WTC11 (cell line): ENCODE measurements at regions not wholly inside any gene's neighbourhood (a gene's known extent, or its start where the extent isn't known, plus 50 kb on each side); places are given as distances from the start of the nearest gene placed in this dataset.

Experiments
- ATAC-seq: fragments of 200-7000 bp; cut with Tn5 transposase; 2 replicates; pipeline ENCODE4 v1.10.0; 2021; ENCODE audit warnings: mild to moderate bottlenecking, moderate library complexity
- CTCF ChIA-PET: fragments of 300-600 bp; sonication (Branson Sonifier 250); formaldehyde crosslinking; loops from one replicate; lab custom pipeline; 2021; ENCODE audit warnings: antibody characterized with exemption; lab: Charles Lee
- POLR2A ChIA-PET: fragments of 350-600 bp; sonication (Branson Sonifier 250); formaldehyde crosslinking; loops from one replicate; lab custom pipeline; 2021; ENCODE audit warnings: antibody characterized with exemption; lab: Charles Lee
- DNase-seq: peaks from one replicate; pipeline ENCODE4 v3.0.0; 2021; ENCODE audit warnings: low spot score
- H3K27ac Mint-ChIP-seq: 2 replicates; pipeline ENCODE4 v1.8.0; 2021; ENCODE audit warnings: mixed read lengths
- H3K27me3 Mint-ChIP-seq: 2 replicates; pipeline ENCODE4 v1.8.0; 2021; ENCODE audit warnings: low read depth, mild to moderate bottlenecking, moderate library complexity, mixed read lengths
- H3K36me3 Mint-ChIP-seq: 2 replicates; pipeline ENCODE4 v1.8.0; 2021; ENCODE audit warnings: mixed read lengths
- H3K4me1 Mint-ChIP-seq: 2 replicates; pipeline ENCODE4 v1.8.0; 2022; ENCODE audit warnings: mixed read lengths
- H3K4me3 Mint-ChIP-seq: 2 replicates; pipeline ENCODE4 v1.8.0; 2021; ENCODE audit warnings: mild to moderate bottlenecking, moderate library complexity, mixed read lengths
- H3K9me3 Mint-ChIP-seq: 2 replicates; pipeline ENCODE4 v1.8.0; 2021; ENCODE audit warnings: mixed read lengths
- ATF2 ChIP-seq: sonication (generic); formaldehyde crosslinking; IDR thresholded peaks from 2 replicates; pipeline ENCODE4 v1.8.1; 2022; ENCODE audit warnings: low read depth, missing genetic modification reagents, borderline replicate concordance
- CREB1 ChIP-seq: sonication (generic); formaldehyde crosslinking; IDR thresholded peaks from 2 replicates; pipeline ENCODE4 v1.8.0; 2023; ENCODE audit warnings: mild to moderate bottlenecking, missing genetic modification reagents
- ELF4 ChIP-seq: sonication (generic); formaldehyde crosslinking; IDR thresholded peaks from 2 replicates; pipeline ENCODE4 v1.8.1; 2022; ENCODE audit warnings: low read depth, mild to moderate bottlenecking, moderate library complexity, missing genetic modification reagents
- FOXJ3 ChIP-seq: sonication (generic); formaldehyde crosslinking; IDR thresholded peaks from 2 replicates; pipeline ENCODE4 v1.9.0; 2021; ENCODE audit warnings: missing genetic modification reagents, mild to moderate bottlenecking, borderline replicate concordance
- FOXP1 ChIP-seq: sonication (generic); formaldehyde crosslinking; IDR thresholded peaks from 2 replicates; pipeline ENCODE4 v1.8.0; 2022; ENCODE audit warnings: missing genetic modification reagents, mild to moderate bottlenecking, moderate library complexity, borderline replicate concordance
- JAZF1 ChIP-seq: fragments of 250-450 bp; sonication (Bioruptor Pico); IDR thresholded peaks from 2 replicates; pipeline ENCODE4 v1.9.0; 2021; ENCODE audit warnings: moderate library complexity, mild to moderate bottlenecking, inconsistent platforms
- JUN ChIP-seq: sonication (generic); formaldehyde crosslinking; IDR thresholded peaks from 2 replicates; pipeline ENCODE4 v1.8.0; 2023; ENCODE audit warnings: mild to moderate bottlenecking, missing genetic modification reagents
- MYBL2 ChIP-seq: sonication (generic); formaldehyde crosslinking; IDR thresholded peaks from 2 replicates; pipeline ENCODE4 v1.8.1; 2023; ENCODE audit warnings: mild to moderate bottlenecking, moderate library complexity, missing genetic modification reagents
- NFE2L1 ChIP-seq: sonication (generic); formaldehyde crosslinking; IDR thresholded peaks from 2 replicates; pipeline ENCODE4 v1.8.1; 2023; ENCODE audit warnings: missing genetic modification reagents
- NR1H2 ChIP-seq: sonication (generic); formaldehyde crosslinking; IDR thresholded peaks from 2 replicates; pipeline ENCODE4 v1.9.0; 2021; ENCODE audit warnings: mild to moderate bottlenecking, moderate library complexity, missing genetic modification reagents
- SMAD3 ChIP-seq: sonication (generic); formaldehyde crosslinking; IDR thresholded peaks from 2 replicates; pipeline ENCODE4 v1.8.0; 2022; ENCODE audit warnings: missing genetic modification reagents, mild to moderate bottlenecking, borderline replicate concordance
- SOX15 ChIP-seq: fragments of 250-450 bp; sonication (Bioruptor Pico); IDR thresholded peaks from 2 replicates; pipeline ENCODE4 v1.9.0; 2021; ENCODE audit warnings: mild to moderate bottlenecking
- TCF7 ChIP-seq: sonication (generic); formaldehyde crosslinking; IDR thresholded peaks from 2 replicates; pipeline ENCODE4 v1.8.0; 2022; ENCODE audit warnings: mild to moderate bottlenecking, low read depth, missing genetic modification reagents, moderate library complexity
- TP53 ChIP-seq: sonication (generic); formaldehyde crosslinking; IDR thresholded peaks from 2 replicates; pipeline ENCODE4 v1.8.1; 2023; ENCODE audit warnings: mild to moderate bottlenecking, missing genetic modification reagents
- USF2 ChIP-seq: sonication (generic); formaldehyde crosslinking; IDR thresholded peaks from 2 replicates; pipeline ENCODE4 v1.8.1; 2023; ENCODE audit warnings: mild to moderate bottlenecking, missing genetic modification reagents, moderate library complexity
- ZMAT4 ChIP-seq: fragments of 250-450 bp; sonication (Bioruptor Pico); IDR thresholded peaks from 2 replicates; pipeline ENCODE4 v1.9.0; 2021; ENCODE audit warnings: mild to moderate bottlenecking
- ZNF121 ChIP-seq: sonication (generic); formaldehyde crosslinking; IDR thresholded peaks from 2 replicates; pipeline ENCODE4 v1.8.0; 2023; ENCODE audit warnings: missing genetic modification reagents
- ZNF138 ChIP-seq: sonication (generic); formaldehyde crosslinking; conservative IDR thresholded peaks from 2 replicates; pipeline ENCODE4 v1.8.1; 2022; ENCODE audit warnings: mild to moderate bottlenecking, moderate library complexity, missing genetic modification reagents
- ZNF219 ChIP-seq: sonication (generic); formaldehyde crosslinking; IDR thresholded peaks from 2 replicates; pipeline ENCODE4 v1.8.0; 2023; ENCODE audit warnings: missing genetic modification reagents, mild to moderate bottlenecking, borderline replicate concordance
- ZNF263 ChIP-seq: sonication (generic); formaldehyde crosslinking; IDR thresholded peaks from 2 replicates; pipeline ENCODE4 v1.8.1; 2022; ENCODE audit warnings: low read depth, mild to moderate bottlenecking, moderate library complexity, missing genetic modification reagents
- ZNF671 ChIP-seq: fragments of 250-450 bp; sonication (Bioruptor Pico); IDR thresholded peaks from 2 replicates; pipeline ENCODE4 v1.8.0; 2021; ENCODE audit warnings: mild to moderate bottlenecking
- TF ChIP-seq, protein P1 (sequence below): sonication (generic); formaldehyde crosslinking; IDR thresholded peaks from 2 replicates; pipeline ENCODE4 v1.8.0; 2023; ENCODE audit warnings: mild to moderate bottlenecking, missing genetic modification reagents
- TF ChIP-seq, protein P2 (sequence below): sonication (generic); formaldehyde crosslinking; IDR thresholded peaks from 2 replicates; pipeline ENCODE4 v1.8.0; 2022; ENCODE audit warnings: mild to moderate bottlenecking, missing genetic modification reagents
- TF ChIP-seq, protein P3 (sequence below): fragments of 250-450 bp; sonication (Bioruptor Pico); IDR thresholded peaks from 2 replicates; pipeline ENCODE4 v1.9.0; 2021; ENCODE audit warnings: mild to moderate bottlenecking, borderline replicate concordance

GRCh38 chr5:89123581-89123980 lies 240.6 kb upstream of the MEF2C start:
- Mint-ChIP-seq H3K4me3 (no peak overlapping the region), H3K27ac (no peak overlapping the region), H3K36me3 (no peaks in the 10 kb centered on the region), H3K27me3 (no peaks in the 10 kb centered on the region), H3K4me1 (peaks cover 7% of the 10 kb centered on the region), H3K9me3 (no peaks in the 10 kb centered on the region)
- POLR2A ChIA-PET: no interaction called here
- ATAC-seq (no peak), DNase-seq (no peak)
- TF ChIP-seq NFE2L1 (CRISPR knock-in tag) (no peak), JAZF1 (CRISPR knock-in tag) (no peak), ZNF671 (CRISPR knock-in tag) (no peak), ZNF121 (CRISPR knock-in tag) (no peak), TP53 (CRISPR knock-in tag) (no peak), SOX15 (CRISPR knock-in tag) (no peak), FOXP1 (CRISPR knock-in tag) (no peak), SMAD3 (no peak), ZNF138 (CRISPR knock-in tag) (no peak), FOXJ3 (CRISPR knock-in tag) (no peak), NR1H2 (CRISPR knock-in tag) (no peak), CREB1 (CRISPR knock-in tag) (no peak), ZNF263 (CRISPR knock-in tag) (no peak), ATF2 (CRISPR knock-in tag) (no peak)
- TF ChIP-seq, protein P1, sequence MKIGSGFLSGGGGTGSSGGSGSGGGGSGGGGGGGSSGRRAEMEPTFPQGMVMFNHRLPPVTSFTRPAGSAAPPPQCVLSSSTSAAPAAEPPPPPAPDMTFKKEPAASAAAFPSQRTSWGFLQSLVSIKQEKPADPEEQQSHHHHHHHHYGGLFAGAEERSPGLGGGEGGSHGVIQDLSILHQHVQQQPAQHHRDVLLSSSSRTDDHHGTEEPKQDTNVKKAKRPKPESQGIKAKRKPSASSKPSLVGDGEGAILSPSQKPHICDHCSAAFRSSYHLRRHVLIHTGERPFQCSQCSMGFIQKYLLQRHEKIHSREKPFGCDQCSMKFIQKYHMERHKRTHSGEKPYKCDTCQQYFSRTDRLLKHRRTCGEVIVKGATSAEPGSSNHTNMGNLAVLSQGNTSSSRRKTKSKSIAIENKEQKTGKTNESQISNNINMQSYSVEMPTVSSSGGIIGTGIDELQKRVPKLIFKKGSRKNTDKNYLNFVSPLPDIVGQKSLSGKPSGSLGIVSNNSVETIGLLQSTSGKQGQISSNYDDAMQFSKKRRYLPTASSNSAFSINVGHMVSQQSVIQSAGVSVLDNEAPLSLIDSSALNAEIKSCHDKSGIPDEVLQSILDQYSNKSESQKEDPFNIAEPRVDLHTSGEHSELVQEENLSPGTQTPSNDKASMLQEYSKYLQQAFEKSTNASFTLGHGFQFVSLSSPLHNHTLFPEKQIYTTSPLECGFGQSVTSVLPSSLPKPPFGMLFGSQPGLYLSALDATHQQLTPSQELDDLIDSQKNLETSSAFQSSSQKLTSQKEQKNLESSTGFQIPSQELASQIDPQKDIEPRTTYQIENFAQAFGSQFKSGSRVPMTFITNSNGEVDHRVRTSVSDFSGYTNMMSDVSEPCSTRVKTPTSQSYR: no peak
- TF ChIP-seq, protein P2, sequence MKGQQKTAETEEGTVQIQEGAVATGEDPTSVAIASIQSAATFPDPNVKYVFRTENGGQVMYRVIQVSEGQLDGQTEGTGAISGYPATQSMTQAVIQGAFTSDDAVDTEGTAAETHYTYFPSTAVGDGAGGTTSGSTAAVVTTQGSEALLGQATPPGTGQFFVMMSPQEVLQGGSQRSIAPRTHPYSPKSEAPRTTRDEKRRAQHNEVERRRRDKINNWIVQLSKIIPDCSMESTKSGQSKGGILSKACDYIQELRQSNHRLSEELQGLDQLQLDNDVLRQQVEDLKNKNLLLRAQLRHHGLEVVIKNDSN (CRISPR knock-in tag): no peak
- CTCF ChIA-PET: no interaction called here

GRCh38 chr5:89120719-89121118 lies 237.7 kb upstream of the MEF2C start:
- ChIA-PET CTCF (no interaction called here), POLR2A (no interaction called here)
- DNase-seq (no peak), ATAC-seq (no peak)
- H3K4me1 Mint-ChIP-seq: no peaks in the 10 kb centered on the region
- no peaks in the 10 kb centered on the region for H3K9me3 Mint-ChIP-seq
- no peaks in the 10 kb centered on the region for H3K36me3 Mint-ChIP-seq
- H3K27me3 Mint-ChIP-seq: no peaks in the 10 kb centered on the region
- H3K27ac Mint-ChIP-seq: no peak overlapping the region
- H3K4me3 Mint-ChIP-seq: no peak overlapping the region
- TF ChIP-seq, protein P2 (CRISPR knock-in tag): no peak
- TF ChIP-seq USF2 (CRISPR knock-in tag) (no peak), ZNF263 (CRISPR knock-in tag) (no peak), ZMAT4 (CRISPR knock-in tag) (no peak), ZNF219 (no peak), TCF7 (CRISPR knock-in tag) (no peak), JUN (CRISPR knock-in tag) (no peak), ELF4 (no peak), MYBL2 (no peak), JAZF1 (CRISPR knock-in tag) (no peak)
- TF ChIP-seq, protein P3, sequence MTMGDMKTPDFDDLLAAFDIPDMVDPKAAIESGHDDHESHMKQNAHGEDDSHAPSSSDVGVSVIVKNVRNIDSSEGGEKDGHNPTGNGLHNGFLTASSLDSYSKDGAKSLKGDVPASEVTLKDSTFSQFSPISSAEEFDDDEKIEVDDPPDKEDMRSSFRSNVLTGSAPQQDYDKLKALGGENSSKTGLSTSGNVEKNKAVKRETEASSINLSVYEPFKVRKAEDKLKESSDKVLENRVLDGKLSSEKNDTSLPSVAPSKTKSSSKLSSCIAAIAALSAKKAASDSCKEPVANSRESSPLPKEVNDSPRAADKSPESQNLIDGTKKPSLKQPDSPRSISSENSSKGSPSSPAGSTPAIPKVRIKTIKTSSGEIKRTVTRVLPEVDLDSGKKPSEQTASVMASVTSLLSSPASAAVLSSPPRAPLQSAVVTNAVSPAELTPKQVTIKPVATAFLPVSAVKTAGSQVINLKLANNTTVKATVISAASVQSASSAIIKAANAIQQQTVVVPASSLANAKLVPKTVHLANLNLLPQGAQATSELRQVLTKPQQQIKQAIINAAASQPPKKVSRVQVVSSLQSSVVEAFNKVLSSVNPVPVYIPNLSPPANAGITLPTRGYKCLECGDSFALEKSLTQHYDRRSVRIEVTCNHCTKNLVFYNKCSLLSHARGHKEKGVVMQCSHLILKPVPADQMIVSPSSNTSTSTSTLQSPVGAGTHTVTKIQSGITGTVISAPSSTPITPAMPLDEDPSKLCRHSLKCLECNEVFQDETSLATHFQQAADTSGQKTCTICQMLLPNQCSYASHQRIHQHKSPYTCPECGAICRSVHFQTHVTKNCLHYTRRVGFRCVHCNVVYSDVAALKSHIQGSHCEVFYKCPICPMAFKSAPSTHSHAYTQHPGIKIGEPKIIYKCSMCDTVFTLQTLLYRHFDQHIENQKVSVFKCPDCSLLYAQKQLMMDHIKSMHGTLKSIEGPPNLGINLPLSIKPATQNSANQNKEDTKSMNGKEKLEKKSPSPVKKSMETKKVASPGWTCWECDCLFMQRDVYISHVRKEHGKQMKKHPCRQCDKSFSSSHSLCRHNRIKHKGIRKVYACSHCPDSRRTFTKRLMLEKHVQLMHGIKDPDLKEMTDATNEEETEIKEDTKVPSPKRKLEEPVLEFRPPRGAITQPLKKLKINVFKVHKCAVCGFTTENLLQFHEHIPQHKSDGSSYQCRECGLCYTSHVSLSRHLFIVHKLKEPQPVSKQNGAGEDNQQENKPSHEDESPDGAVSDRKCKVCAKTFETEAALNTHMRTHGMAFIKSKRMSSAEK: no peak
